LNCaP clone FGC (cell line): ENCODE measurements at regions not wholly inside any gene's neighbourhood (a gene's known extent, or its start where the extent isn't known, plus 50 kb on each side); places are given as distances from the start of the nearest gene placed in this dataset.

Experiments
- DNase-seq: peaks from one replicate; pipeline ENCODE4 v3.0.0-alpha.2; 2011; ENCODE audit warnings: low read depth
- H3K4me3 ChIP-seq: 2 replicates; pipeline ENCODE4 v1.5.1; 2011; ENCODE audit warnings: mild to moderate bottlenecking, low read depth, low read length, control low read depth
- TF ChIP-seq, protein P1 (sequence below): IDR thresholded peaks from 2 replicates; pipeline ENCODE4 v1.5.1; 2012; ENCODE audit warnings: mild to moderate bottlenecking; ENCODE audit not compliant: control insufficient read depth, insufficient read depth; ENCODE audit errors: extremely low read depth

GRCh38 chr5:172505845-172506244 lies 51.5 kb upstream of the SH3PXD2B start:
- DNase-seq = no peak
- H3K4me3 ChIP-seq = no peak overlapping the region
- TF ChIP-seq, protein P1, sequence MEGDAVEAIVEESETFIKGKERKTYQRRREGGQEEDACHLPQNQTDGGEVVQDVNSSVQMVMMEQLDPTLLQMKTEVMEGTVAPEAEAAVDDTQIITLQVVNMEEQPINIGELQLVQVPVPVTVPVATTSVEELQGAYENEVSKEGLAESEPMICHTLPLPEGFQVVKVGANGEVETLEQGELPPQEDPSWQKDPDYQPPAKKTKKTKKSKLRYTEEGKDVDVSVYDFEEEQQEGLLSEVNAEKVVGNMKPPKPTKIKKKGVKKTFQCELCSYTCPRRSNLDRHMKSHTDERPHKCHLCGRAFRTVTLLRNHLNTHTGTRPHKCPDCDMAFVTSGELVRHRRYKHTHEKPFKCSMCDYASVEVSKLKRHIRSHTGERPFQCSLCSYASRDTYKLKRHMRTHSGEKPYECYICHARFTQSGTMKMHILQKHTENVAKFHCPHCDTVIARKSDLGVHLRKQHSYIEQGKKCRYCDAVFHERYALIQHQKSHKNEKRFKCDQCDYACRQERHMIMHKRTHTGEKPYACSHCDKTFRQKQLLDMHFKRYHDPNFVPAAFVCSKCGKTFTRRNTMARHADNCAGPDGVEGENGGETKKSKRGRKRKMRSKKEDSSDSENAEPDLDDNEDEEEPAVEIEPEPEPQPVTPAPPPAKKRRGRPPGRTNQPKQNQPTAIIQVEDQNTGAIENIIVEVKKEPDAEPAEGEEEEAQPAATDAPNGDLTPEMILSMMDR = no peak

DNA sequence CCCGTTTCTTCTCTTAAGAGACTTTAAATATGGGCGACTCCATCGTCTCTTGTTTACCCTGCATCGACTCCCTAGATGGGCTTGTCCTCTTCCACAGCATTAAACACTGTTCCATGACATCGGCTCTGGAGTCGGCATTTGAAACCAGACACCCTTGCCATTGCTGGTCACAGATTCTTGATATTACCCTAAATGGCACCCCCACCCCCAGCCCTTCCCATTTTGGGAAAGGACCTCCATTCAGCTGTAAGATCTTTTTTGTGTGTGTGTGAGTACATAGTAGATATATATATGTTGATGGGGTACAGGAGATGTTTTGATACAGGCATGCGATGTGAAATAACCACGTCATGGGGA lies 51.1 kb upstream of the SH3PXD2B start:
- H3K4me3 ChIP-seq = no peak overlapping the region
- TF ChIP-seq, protein P1 = no peak
- DNase-seq = no peak

GRCh38 chr5:172504701-172505402 lies 50.5 kb upstream of the SH3PXD2B start:
- TF ChIP-seq, protein P1 = no peak
- no peak overlapping the region for H3K4me3 ChIP-seq
- DNase-seq = no peak

GRCh38 chr5:172503925-172504700 lies 49.8 kb upstream of the SH3PXD2B start:
- no peak overlapping the region for H3K4me3 ChIP-seq
- TF ChIP-seq, protein P1 = no peak
- no peak for DNase-seq
